HS-27A (cell line): ENCODE measurements at regions not wholly inside any gene's neighbourhood (a gene's known extent, or its start where the extent isn't known, plus 50 kb on each side); places are given as distances from the start of the nearest gene placed in this dataset.
"Not testable (repeated sequence)": the region's sequence is repeated elsewhere in the genome, so short reads cannot be mapped to it uniquely, and the experiment has no call there.

Experiments used
- DNase-seq: peaks from one replicate; pipeline ENCODE4 v3.0.0-alpha.2; 2012; ENCODE audit warnings: low read depth, missing footprints

DNA sequence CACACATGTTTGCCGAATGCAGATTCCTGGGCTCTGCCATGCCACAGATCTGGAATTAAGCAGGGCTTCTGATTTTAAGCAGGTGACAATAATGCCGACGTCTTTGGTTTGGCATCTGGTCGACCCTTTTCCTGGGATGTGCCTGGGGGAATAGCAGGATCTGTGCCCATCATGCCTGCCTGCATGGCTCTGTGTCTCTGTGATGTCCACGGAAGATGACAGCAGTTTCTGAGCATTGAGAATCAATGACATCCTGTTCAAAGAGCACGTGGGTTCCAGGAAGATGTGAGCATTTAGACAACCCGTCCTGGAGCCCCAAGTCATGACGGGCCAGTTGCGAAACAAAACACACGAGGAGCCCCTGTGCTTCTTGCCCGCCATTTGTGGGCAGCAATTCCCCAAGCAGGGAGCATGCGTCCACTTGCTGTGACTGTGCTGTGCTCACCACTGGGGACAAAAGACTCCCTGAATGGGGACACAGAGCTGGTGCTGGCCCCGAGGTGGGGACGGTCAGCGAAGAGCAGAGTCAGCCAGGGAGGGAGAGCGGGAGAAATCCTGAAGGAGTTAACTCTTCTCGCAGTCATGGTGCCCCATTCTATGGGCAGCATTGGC, 110.1 kb downstream of the ERMARD start:
- DNase-seq, result no peak

GRCh38 chr6:169859978-169860703, 108.7 kb downstream of the ERMARD start:
- no peak for DNase-seq

- DNase-seq, result no peak
These were observed 108.1 kb downstream of the ERMARD start for GRCh38 chr6:169859401-169859977.

- DNase-seq, result no peak
These were observed 107.5 kb downstream of the ERMARD start for GRCh38 chr6:169858935-169859351.

GRCh38 chr6:169858293-169858934, 107.0 kb downstream of the ERMARD start:
- DNase-seq, result no peak

DNA sequence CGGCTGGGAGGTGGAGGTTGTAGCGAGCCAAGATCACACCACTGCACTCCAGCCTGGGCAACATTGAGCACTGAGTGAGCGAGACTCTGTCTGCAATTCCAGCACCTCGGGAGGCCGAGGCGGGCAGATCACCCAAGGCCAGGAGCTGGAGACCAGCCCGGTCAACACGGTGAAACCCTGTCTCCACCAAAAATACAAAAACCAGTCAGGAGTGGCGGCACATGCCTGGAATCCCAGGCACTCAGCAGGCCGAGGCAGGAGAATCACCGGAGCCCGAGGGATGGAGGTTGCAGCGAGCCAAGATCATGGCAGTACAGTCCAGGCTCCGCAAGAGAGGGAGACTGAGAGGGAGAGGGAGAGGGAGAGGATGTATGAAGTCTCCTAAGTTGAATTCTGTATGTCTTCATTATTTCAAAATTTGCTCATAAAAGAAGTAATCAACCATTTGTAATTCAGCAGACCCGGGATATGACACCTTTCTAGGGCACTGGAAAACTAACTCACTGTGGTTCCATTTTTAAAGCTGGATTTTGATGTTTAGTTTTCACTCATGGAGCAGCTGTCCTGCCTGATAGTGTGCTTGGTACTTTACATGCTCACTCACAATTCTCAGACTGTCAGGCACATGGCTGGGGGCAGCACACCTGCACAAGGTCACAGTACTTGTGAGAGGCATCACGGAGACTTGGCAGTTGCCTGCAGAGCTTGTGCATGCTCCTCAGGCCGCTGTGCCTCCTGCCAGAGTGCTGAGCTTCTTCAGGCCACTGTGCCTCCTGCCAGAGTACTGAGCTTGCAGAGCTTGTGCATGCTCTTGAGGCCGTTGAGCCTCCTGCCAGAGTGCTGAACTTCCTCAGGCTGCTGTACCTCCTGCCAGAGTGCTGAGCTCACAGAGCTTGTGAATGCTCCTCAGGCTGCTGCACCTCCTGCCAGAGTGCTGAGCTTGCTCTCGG, 106.2 kb downstream of the ERMARD start:
- no peak for DNase-seq

GRCh38 chr6:169856442-169857342, 105.3 kb downstream of the ERMARD start:
- not testable (repeated sequence) for DNase-seq

GRCh38 chr6:169854813-169855212, 103.4 kb downstream of the ERMARD start:
- DNase-seq, result no peak

DNA sequence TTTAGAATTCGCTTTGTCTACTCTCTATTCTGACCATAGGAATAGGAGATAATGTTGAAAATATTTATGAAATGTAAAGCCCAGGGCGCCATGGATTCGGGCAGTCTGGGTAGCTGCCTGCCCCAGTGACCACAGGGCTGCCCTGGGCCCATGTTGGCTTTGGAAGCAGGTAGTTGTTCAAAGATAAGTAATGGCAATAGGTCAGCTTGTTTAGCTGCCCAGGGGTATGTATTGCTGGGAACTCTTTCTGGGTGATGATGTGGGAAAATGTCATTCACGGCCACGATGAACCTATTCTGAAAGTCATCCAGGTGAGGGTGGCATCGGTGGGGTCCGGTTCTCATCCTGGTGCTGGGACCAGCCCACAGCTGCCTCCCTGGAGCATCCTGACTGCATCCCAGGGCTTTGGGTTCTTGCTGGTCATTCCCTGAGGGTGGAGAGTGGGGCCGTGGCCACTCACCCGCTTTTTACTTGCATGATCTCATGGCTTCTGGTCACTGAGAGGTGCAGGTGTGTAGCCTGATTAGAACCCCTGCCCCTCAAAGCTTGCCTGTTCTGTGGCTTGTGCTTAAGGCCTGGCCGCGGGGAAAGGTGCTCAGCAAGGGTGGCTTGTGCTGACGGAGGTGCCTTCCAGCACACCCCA, 102.8 kb downstream of the ERMARD start:
- DNase-seq, result no peak

GRCh38 chr6:169853196-169854082, 102.0 kb downstream of the ERMARD start:
- no peak for DNase-seq

DNA sequence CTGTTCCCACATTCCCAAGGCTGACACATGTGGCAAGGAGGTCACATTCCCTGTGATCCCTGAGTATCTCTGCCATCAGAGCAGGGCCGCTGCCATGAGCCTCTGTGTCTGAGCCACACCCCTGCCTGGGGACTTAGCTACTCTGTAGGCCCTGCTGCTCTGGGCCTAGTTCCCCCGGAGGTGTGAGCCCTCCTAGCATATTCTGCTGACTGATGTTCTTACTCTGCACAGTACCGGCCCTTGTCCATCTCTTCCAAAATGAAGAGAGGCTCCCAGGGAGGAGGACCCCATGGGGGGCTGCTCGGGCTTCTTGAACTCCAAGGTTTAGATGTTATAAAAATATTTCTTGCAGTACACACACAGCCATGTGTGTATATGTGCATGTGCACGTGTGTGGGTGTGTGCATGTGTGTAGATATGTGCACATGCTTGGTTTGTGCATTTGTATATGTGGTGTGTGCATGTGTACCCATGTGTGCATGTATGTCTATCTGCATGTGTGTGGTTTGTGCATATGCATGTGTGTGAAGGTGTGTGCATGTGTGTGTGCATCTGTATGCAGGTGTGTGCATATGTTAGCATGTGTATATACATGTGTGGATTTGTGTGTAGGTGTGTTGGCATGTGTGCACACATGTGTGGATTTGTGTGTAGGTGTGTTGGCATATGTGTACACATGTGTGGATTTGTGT, 101.2 kb downstream of the ERMARD start:
- DNase-seq, result no peak

DNA sequence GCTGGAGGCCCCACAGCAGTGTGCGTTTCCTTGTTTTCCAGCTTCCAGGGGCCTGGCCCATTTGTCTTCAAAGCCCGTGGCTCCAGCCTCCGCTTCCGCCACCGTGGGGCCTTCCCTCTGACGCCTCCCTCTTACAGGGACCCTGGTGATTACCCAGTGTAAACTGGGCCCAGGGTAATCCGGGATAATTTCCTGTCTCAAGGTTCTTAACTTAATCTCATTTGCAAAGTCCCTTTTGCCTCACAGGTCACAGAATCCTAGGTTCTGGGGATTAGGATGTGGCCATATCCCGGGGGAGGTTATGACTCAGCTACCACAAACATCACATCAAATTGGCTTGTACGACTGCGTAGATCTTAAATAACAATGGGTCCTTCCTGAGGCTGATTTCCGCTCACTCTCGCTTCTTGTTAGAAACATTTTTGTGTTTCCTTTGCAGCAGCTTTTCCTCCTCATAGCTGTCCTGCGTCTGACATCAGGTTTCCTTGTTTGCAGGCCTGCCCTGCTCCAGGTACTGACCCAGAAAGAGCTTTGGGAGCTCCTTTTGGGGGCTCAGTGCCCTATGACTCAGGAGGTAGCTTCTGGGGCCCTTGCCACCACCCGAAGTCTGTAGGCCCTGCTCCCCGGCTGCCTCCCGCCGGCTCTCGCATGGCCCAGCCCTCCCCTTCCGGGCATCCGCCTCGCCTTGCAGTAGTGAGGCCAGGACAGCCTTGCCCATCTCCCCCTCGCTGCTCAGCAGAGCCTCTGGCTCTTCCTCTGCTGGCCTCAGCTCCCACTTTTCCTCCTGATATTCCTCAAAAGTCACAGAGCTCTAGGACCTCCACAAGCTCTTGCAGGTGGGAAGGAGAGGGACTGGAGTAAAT, 100.5 kb downstream of the ERMARD start:
- DNase-seq, result no peak

GRCh38 chr6:169850746-169851145, 99.3 kb downstream of the ERMARD start:
- DNase-seq, result no peak

DNA sequence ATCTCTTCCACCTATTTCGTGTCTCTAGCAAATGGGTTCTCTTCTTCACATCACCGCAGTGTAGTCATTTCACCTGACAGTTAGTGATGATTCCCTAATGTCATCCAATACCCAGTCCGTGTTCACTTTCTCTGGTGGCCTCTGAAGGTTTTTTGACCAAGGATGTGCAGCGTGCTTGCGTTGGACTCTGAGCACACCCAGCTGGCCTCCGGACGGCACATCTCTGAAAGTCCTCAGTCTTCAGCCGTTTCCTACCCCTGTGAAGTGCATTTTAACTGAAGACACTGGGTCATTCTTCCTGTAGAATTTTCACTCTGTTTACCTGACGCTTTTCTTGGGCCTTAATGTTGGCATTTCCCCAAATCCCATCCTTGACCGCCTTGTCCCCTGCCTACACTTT, 98.7 kb downstream of the ERMARD start:
- no peak for DNase-seq

DNA sequence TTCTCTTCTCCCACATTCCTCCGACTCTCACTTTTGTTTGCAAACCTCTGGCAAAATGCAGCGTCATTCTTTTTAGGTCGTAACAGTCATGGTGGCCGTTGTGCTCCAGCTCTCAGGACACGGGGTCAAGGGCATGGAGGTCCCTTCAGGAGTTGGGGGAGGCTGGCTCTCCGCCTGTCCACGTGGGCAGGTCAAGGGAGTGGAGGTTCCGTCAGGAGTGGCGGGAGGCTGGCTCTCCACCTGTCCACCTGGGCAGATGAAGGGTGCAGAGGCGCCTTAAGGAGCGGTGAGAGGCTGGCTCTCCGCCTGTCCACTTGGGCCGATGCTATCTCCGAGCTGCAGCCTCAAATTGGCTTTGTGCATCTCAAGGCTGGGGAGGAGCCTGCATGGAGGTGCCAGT, 98.0 kb downstream of the ERMARD start:
- DNase-seq, result no peak

DNA sequence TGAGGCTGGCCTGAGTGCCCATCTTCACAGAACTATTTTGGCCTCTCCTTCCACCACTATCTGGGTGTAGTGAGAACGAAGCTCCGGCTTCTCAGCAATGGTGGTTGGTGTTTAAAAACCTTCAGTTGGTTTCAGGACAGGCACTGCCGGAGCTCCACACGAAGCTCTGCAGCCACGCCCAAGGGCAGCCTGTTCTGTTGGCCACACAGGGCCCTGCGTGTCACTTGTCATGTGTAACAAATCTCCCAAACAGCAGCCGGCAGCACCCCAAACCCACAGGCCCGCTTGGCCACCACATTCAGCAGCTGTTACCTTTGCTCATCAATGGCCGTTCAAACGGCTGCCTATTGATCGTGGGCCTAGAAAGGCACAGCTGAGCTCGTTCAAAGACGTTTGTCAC, 97.5 kb downstream of the ERMARD start:
- no peak for DNase-seq

GRCh38 chr6:169847901-169848311, 96.5 kb downstream of the ERMARD start:
- no peak for DNase-seq
